ENCODE measurements at regions not wholly inside any gene's neighbourhood (a gene's known extent, or its start where the extent isn't known, plus 50 kb on each side); places are given as distances from the start of the nearest gene placed in this dataset.

DNA sequence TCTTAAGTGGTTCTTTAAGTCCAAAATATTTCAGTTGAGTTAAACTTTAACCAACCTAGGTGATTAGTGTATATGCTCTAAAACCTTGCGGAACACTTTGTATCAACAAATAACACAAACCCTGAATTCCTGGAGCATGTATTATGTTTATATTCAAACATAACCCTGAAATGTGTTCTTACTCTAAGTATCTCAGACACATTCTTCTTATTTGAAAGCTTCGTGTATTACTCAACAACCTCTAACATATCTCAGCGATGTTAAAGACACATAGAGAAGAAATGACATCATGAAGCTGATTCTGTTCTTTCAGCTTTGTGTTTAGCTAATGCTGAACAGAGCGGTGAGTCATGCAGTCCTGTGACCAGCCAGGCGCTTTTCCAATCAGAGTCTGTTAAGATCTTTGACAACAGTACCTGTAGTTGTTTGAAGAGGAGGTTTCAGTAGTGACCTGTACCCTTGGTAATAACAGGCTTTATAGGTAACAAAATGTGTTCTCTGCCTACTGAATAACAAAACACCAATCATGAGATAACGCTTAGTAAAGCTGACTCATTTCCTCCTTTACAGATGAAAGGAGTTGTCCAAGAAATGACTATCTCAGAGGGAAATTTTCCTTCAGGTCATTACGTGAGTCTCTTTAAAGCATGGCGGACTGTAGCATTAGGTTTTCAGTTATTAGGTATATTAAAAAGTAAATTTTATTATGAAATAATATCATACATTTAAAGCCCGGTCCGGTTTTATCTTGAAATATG, 67.3 kb upstream of the KLF6 start:
- peak; percentile 83 for DNase-seq (ENCODE audit: low spot score)

DNA sequence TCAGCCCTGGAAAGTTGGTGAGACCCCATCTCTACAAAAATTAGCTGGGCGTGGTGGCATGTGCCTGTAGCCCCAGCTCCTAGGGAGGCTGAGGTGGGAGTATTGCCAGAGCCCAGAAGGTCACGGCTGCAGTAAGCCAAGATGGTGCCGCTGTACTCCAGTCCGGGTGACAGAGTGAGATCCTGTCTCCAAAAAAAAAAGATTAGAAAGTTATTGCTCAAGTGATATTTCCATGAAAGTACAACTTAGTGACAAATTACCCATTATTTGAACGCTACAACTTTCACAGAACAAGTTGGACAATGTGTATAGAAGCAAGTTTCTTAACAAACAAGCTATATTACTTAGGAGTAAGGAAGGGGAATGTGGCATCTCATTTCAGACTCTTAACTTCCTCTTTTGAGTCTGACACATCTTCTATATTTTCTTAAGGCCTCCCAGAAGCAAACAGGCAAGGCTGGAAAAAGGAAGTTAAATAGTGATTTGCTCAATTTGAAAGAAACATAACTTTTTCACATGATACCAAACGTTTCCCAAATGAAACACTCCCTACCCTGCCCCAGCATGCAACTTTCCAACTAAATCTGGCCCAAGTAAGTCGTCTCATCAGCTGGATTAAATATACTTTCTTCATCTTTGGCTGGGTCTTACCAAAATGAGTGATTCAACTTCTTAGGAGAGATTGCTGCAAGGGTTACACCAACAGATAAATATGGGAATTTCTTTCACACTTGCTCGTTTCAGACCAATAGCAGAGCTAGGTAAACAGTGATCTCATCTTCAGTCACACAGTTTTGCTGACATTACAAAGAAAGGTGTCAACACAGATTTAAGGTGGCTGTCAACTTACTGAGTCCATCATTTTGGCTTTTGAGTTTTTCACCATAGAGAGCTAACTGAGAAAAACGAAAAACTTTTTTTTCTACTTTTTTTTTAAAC, 66.3 kb upstream of the KLF6 start:
- peak; percentile 38 for DNase-seq (ENCODE audit: low spot score)

DNA sequence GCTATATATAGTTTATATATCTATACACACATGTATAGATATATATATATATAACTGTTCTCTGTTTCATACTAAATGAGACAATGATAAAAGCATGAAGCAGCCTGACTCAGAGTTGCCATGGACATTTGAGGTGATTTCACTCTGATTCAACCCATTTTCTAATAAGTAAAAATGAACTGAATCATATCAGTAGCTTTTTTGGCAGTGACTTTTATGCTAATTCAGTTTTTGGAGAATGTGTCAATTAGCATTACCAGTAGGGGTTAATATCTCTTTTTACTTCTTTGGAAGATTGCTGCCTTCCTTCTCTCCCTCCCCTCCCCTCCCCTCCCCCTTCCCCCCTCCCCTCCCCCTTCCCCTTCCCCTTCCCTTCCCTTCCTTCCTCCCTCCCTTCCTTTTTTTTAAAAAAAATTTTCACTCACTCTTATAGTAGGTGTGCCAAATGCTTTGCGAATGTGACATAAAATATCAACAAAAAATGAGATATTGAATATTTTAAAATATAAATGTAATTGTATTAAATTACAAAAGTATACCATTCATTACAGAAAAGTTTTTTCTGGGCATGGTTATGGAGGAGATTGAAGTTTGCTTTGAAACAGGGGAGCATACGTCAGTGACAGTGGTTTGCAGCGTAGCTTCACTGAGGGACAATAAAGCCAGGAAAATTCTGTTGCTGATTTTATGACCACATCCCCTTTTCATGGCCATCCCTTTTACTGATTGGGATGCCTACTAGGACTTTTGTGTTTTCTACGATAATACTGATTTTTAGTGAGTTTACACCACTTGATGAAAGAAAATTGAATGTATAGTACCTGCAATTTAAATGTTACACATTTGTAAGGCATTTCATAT, 64.0 kb upstream of the KLF6 start:
- peak; percentile 46 for DNase-seq (ENCODE audit: low spot score)

DNA sequence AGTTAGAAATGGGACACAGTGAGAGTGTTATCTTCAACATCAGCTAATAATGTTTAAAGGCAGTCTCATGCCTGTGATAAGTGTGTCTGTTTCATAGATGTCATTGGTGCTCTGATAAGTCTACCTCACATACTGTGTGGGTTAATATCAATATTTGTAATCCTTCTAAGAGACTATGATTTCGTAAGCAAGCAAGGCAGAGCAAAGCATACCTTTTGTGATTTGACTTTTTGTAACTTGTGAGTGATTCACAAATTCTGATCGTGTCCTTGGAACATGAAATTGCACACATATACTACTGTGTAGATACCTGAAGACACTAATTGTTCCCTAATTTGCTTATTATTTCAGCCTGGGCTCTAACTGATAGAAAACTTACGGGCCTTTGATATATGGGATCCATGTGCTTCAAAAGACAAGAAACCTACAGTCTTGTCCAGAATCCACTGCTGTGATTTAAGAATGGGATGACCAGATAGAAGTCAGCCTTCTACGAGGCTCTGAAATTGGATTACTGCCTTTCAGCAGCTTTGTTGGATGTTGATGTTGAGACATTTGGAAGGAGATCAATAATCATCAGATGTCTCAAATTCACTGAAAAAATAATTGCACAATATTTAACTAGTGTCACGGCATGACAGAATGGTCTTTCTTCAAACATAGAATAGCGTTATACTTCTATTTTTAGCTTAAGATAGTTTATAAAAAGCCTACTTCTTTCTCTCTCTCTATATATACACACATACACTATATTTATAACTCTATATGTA, 63.2 kb upstream of the KLF6 start:
- DNase-seq (ENCODE audit: low spot score) = no peak

DNA sequence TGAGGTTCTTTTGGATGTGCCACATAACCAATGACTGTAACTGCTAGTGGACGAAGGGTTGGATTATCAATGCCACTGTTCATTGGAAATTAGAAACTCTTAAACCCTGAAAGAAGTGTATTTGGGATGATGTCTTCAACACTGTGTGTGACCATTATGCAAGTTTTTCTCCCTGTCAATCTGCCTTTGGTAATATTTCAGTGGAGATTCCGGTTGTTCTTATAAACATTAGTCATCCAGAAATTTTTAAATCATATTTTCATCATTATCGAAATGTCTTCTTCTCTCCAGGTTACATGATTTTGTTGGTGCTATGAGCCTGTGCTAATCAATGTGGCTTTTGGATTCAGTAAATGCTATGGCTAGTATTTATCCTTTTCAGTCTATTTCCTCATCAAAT, 61.7 kb upstream of the KLF6 start:
- DNase-seq (ENCODE audit: low spot score) = no peak

DNA sequence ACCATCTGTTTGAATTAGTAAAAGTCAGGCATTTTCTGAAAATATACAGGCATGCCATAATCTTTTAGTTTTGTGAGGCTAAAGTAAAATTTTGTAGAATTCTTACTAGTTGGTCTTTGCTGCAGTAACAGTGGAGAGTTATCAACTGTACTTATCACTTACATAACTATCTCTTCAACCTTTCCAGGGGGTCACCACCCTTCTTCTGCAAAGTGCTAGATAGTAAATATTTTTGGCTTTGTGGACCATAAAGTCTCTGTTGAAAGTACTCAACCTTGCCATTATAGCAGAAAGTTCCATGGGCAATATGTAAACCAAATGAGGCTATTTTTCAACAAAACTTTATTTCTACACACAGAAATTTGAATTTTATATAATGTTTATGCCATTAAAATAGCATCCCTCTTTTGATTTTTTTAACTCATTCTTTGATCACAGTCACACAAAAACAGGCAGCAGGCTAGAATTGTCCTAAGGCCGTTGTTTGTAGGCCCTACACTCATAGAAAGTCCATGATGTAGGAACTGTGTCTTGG, 59.5 kb upstream of the KLF6 start:
- DNase-seq (ENCODE audit: low spot score) = no peak

DNA sequence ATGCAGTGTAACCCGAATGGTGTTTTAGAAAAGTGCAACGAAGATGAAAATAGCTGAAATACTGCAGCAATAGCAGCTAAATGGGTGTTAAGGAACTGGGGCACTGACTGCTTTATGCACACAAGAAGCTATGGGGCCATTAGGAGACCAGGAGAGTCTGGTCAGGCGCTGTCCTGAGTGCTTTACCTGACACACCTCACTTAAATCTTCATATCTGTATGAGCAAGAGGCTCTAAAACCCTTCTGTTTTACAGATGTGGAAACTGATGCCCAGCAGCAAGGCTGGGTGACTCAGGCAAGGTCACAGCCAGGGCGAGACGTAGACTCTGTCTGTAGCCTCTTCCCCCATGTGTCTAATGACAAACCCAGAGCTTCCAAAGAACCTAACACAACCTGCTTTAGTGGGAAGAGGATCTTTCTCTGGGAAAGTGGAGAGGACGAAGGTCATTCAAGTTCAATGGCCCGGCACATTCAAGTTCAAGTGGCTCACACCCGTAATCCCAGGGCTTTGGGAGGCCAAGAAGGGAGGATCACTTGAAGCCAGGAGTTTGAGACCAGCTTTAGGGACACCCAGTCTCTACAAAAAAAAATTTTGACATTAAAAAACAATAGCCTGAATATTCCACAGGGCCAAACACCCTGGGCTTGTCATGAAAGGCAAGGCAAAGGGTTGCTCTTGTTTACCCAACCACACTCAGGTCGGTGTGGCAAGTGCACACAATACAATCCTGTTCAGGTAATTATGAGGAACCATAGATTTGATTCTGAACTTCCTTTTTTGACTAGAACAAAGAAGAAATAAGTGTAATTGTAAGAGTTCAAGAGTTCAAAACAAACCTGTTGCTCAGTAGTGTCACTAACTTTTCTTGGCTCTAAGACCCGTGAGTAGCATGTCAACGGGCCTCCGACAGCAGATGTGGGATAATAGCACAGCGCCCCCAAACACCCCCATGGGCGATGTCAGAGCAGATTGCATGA, 53.7 kb upstream of the KLF6 start:
- DNase-seq (ENCODE audit: low spot score) = no peak

DNA sequence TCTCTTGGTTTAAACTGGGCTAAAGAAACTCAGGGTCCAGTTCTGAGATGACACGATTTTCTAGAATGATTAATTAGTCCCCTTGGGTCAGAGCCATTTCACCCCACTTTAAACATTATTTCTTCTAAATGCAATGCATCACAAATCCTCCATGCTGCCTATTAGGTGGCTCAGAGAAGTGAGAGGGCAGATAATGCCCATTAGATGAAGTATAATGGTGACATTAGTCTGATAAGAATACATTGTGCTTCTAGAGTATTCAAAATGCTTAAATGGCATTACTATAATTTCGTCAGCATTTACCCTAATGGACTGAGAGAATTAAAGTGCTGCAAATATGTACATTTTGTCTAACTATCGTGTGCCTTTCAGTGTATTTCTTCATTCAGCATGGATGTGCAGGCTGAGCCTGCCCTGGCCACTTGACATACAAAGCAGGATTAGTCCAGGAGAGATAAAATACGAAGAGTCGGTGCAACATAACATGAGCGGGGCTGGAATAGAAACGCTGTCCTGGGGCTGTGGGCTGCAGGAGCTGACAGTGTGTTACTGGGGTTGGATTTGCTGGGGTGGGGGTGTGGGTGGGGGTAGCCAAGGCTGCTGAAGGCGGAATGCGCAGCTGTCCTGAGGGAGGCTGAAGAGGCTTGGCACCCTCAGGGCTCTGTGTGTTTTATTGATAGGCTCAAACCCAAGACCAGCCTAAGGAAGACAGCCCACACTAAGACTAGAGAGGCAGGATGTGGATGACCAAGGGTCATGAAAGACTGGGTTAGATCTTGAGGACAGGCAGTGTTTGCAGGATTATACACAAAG, 52.8 kb upstream of the KLF6 start:
- no peak for DNase-seq (ENCODE audit: low spot score)

DNA sequence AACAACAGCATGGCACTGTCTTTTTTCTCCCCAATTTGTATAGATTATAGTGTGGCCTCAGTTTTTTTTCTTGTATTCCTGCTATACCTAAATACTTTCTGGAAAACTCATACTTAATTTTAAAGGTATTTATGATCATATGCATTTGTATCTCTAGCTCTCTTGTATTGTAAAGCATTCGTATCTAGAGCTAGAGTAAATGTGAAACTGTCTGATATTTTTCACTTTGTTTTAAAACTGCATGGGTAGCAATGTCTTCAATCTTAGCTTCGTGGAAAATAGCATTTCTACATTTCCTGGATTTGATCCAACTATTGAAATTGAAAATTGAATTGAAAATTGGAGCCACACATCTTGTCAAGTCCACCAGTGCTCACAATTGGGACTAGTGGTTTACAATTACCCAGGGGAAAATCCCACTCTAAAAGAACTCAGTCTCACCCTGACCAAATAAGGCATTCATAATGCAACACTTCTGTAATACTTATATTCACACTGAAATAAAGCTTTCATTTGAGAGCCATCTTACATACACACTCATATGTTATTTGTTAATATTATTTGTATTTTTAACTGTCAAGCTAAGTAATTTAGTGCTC, 51.3 kb upstream of the KLF6 start:
- DNase-seq (ENCODE audit: low spot score) = no peak

DNA sequence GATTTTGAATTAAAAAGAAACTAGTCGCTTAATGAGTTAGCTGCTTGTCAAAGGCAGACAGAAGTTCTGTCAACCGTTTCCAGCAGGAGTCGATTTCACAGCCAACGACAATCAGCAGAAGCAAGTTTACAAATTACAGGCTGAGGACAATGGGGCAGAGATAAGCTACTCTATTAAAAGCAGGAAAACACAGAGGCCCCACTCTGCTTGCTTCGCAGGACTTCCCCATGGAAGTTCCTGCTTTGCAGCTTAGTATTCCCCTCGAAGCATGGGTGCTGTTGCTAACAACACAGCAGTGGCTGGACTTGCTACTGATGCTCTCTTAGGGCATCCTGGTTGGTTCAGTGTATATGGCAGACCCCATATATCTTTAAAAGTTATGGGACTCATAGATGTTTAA, 50.8 kb upstream of the KLF6 start:
- DNase-seq (ENCODE audit: low spot score) = no peak

DNA sequence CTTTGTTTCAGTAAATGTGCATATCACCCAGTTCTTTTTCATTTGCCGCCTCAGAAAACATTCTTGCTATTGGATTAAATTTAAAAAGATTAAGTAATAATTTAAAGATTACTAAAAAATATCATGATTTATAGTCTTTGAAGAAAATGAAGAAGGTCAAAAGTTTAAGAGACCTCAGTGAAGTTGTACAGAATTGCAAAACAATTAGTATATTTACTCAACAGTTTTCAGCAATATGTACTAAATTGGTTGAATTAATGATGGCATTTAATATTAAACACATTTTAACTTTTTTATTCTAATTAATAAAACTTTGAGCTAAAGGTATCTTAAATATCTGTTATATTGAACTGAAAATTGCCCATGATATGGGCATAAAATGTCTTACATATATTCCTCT, 49.9 kb upstream of the KLF6 start:
- no peak for DNase-seq (ENCODE audit: low spot score)
